ENCODE measurements at regions not wholly inside any gene's neighbourhood (a gene's known extent, or its start where the extent isn't known, plus 50 kb on each side); places are given as distances from the start of the nearest gene placed in this dataset.

- DNase-seq (ENCODE audit: low spot score): no peak
Observed at GRCh38 chr3:162193148-162194095, 696.8 kb downstream of the OTOL1 start.

DNA sequence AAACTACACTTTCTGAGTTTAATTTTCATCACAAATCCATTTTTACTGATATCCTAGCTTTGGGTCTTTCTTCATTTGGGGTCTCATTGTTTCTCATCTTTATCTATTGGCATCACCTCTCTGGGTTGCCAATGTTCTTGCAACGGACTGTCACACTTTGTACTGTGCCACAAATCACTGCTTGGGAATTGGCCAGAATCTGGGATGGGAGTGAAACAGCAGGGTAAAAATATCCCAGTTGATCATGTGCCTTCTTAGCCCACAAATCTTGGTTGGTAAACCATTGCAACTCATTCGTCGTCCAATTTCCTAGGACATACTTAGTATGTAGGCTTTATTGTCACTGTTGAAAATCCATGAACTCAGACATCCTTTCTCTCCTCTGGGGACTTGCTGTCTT is 698.5 kb downstream of the OTOL1 start:
- no peak for DNase-seq (ENCODE audit: low spot score)

DNA sequence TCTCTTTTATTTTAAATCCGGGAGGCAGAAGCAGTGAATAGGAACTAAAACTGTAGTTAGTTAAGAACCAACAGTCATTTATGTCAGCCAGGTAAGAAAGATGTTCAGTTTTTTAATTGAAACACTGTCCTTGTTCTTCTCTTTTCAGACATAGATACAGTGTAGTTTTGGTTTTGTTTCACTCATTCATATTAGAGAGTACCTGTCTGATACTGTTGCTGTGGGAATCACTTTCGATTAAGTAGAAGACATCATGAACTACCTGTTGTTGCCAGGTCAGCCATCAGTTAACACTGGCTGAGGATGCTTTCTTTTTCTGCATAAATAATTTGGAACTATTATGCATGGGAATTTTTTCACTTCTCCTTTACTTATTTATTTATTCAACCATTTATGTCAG is 700.4 kb downstream of the OTOL1 start:
- no peak for DNase-seq (ENCODE audit: low spot score)

DNA sequence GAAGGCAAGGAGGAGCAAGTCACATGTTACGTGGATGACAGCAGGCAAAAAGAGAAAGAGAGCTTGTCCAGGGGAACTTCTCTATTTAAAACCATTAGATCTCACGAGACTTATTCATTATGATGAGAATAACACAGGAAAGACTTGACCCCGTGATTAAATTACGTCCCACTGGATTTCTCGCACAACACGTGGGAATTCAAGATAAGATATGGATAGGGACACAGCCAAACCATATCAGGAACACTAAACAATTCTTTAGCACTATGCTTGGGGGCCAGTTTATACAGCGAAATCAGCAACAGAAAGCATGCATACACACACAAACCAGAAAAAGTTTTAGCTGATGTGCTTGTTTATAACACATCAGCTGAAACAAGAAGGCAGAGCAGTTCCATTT is 704.2 kb downstream of the OTOL1 start:
- no peak for DNase-seq (ENCODE audit: low spot score)

DNA sequence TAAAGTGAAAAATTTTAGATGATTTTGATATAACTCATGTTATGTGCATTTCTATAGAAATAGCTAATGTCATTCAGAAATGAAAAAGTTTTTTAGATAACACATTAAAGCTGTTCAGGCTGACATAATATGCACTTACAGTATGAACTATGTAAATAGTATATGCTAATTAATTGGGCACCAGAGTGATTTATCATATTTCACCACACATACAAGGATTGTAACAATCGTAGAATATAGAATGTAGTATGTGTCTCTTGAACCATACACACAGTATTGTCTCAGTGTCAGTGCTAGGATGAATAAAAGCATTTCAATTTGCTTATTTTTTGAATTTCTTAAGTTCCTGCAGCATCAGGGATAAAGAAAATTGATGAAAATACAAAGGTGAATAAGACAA is 710.0 kb downstream of the OTOL1 start:
- no peak for DNase-seq (ENCODE audit: low spot score)

GRCh38 chr3:162211470-162211869 is 714.9 kb downstream of the OTOL1 start:
- no peak for DNase-seq (ENCODE audit: low spot score)

DNA sequence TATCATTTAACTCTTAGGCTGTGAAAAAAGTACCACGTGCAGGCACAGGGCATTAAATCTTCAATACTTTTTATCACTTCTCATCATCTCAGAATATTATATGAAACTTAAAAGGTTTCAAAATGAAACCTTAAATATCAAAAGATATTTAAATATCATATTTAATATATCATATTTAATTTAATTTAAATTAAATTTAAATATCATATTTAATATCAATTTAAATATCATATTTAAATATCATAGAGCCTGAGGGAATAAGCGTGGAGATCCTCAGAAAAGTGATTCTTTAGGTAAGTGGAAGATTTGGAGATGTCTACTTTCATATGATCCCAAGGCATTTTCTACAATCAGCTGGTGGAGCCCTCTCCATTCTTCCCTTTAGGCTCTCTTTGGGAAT is 716.6 kb downstream of the OTOL1 start:
- DNase-seq (ENCODE audit: low spot score): no peak

DNA sequence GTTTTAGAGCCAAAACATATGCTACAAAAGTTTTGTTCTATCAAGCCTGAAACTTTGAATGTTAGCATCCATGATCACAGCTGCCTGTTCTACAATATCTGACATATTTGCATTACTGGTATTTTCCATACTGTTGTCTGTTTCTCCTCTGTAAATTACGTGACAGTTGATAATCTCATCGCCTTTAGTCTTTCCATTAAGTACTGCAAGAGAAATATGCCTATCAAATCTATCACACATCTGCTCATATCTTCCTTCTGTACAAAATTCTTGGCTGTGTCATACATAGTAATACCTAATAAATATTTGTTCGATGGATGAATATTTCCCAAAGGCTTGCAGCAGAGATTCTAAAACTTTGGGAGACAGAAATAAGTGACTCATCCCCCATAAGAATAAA is 717.3 kb downstream of the OTOL1 start:
- no peak for DNase-seq (ENCODE audit: low spot score)

DNA sequence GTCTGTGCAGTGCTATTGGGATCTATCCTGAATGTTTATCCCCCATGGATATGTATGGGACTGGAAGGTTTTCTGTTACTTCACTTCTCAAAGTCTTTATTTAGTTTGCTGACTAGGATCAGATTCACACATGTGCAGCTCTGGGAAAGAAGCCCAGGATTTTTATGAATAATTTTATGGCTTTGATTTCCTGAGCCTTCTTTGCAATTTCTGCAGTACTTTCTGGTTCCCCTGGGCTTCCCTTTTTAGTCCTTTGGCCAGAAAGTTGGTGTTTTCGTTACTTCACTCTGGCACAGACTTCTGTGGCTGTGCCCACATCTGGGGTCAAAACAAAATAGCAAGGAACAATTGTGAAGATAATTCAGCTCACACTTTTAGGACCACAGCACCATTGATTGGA is 721.0 kb downstream of the OTOL1 start:
- no peak for DNase-seq (ENCODE audit: low spot score)

DNA sequence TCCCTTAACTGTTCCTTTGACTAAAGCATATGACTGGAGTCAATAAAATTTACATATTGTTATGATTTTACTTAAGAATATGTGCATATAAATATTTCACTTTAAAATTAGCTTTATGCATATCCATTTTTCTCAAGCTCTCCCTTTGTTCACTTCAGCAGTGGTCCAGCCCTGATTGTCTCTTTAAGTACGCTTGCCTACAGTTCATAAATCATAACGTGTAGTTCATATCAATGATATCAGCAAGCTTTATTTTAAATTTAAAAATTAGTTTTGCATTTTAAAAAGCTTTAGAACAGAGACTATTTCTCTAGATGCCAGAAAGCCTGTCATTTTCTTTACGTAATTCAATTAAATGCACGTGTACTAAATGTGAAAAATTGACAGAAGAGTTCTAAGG is 721.9 kb downstream of the OTOL1 start:
- DNase-seq (ENCODE audit: low spot score): no peak

GRCh38 chr3:162224746-162225145 is 728.1 kb downstream of the OTOL1 start:
- DNase-seq (ENCODE audit: low spot score): no peak

GRCh38 chr3:162236949-162237348 is 740.3 kb downstream of the OTOL1 start:
- no peak for DNase-seq (ENCODE audit: low spot score)

- DNase-seq (ENCODE audit: low spot score): no peak
Observed at GRCh38 chr3:162250782-162251181, 754.2 kb downstream of the OTOL1 start.

GRCh38 chr3:162262129-162262528 is 765.5 kb downstream of the OTOL1 start:
- no peak for DNase-seq (ENCODE audit: low spot score)

GRCh38 chr3:162263596-162263995 is 767.0 kb downstream of the OTOL1 start:
- no peak for DNase-seq (ENCODE audit: low spot score)

DNA sequence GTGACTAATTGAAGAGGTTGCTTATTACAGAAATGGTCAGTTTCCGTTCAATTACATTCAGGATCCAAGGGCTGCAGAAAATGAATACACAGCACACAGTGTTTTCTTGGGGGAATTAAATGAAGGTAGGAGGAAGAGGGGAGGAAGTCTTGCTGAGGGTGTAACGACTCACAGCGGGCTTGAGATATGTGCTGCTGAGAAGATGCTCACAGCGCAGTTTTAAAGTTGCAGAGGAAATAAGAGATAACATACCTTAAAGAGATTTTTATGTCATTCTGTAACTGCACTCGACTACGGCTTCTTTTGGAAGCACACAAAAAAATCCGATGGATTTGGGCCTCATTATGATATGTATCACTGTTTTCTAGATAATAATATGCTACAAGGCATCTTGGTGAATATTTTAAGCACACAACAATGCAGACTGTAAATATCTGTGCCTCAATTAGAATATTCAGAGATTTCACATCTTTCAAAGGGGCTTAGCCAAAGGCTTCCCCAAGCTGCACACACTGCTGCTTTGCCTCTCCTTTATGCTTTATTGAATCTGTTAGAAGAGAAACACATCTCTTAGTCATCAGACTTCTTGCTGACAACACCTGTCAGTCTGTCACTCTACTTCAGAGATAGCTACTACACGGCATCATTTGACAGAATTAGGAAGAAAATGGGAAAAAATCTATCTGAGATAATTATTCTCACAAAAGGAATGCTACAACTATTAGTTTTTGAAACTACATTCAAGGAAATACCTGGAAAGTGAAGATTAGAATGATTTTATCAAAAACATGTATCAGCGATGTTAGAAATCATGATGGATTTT is 773.2 kb downstream of the OTOL1 start:
- DNase-seq (ENCODE audit: low spot score): no peak

DNA sequence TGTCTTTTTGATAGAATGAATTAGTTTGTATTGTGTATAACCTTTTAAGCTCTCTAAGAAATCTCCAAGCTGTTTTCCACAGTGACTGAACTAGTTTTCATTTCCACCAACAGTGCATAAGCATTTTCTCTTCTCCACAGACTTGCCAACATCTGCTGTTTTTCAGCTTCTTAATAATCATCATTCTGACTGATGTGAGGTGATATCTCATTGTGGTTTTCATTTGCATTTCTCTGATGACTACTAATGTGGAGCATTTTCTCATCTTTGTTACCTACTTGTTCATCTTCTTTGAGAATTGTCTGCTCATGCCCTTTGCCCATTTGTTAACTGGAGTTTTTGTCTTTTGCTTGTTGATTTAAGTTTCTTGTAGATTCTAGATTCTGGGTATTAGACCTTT is 777.5 kb downstream of the OTOL1 start:
- no peak for DNase-seq (ENCODE audit: low spot score)

- no peak for DNase-seq (ENCODE audit: low spot score)
Observed at GRCh38 chr3:162278834-162279233, 782.2 kb downstream of the OTOL1 start.

GRCh38 chr3:162285259-162285658 is 788.7 kb downstream of the OTOL1 start:
- no peak for DNase-seq (ENCODE audit: low spot score)

GRCh38 chr3:162287600-162287999 is 791.0 kb downstream of the OTOL1 start:
- no peak for DNase-seq (ENCODE audit: low spot score)

- DNase-seq (ENCODE audit: low spot score): no peak
Observed at GRCh38 chr3:162292409-162292808, 795.8 kb downstream of the OTOL1 start.

DNA sequence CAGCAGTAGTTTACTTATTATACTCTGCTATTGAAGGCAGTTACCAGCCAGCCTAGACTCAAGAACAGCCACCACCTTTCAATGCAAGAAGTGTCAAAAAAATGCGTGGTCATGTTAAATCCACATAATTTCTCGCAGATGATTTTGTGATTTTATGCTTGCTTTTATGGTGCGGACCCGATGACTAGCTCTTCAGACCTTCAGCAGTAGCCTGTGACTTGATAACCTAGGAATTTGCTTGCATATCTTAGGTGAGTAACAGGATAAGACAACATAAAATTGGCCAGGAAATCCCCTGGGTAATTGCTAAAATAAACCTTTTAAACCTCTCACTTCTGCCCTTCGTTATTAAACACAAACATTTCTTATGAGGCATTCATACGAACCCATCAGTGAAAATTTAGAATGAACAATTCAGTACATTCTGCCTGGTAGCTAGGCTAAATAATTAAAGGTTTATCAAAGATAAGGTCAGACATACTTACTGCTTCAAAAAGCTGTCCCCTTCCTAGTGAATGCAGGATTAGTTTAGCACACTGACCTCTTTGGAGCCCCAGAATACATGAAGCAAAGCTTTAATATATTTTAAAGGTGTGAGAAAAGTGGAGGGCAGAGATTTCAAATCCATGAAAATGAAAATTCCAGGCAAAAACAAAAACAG is 798.8 kb downstream of the OTOL1 start:
- no peak for DNase-seq (ENCODE audit: low spot score)

Measured in germinal center (tissue), 1 donor.